Testis (tissue), 2 donors: ENCODE measurements at regions not wholly inside any gene's neighbourhood (a gene's known extent, or its start where the extent isn't known, plus 50 kb on each side); places are given as distances from the start of the nearest gene placed in this dataset.

ENCODE experiments used
- DNase-seq: peaks from one replicate; pipeline ENCODE4 v3.0.0-alpha.2; 2019
- H3K27ac ChIP-seq, 2 donors: fragments of 200-600 bp; sonication (generic); one replicate each; pipeline ENCODE4 v1.5.1; 2019
- H3K27me3 ChIP-seq: fragments of 200-600 bp; sonication (generic); one replicate; pipeline ENCODE4 v1.5.1; 2019
- H3K36me3 ChIP-seq: fragments of 200-600 bp; sonication (generic); one replicate; pipeline ENCODE4 v1.5.1; 2017; ENCODE audit warnings: low read depth; ENCODE audit errors: missing control alignments
- H3K4me1 ChIP-seq: fragments of 200-600 bp; sonication (generic); one replicate; pipeline ENCODE4 v1.5.1; 2019
- H3K4me3 ChIP-seq, 2 donors: fragments of 200-600 bp; sonication (generic); one replicate each; pipeline ENCODE4 v1.5.1; 2017 to 2019
- H3K9me3 ChIP-seq: fragments of 200-600 bp; sonication (generic); one replicate; pipeline ENCODE4 v1.5.1; 2017
- POLR2A ChIP-seq: fragments of 450-650 bp; IDR thresholded peaks from one replicate; pipeline ENCODE4 v1.6.1; 2017; ENCODE audit warnings: antibody characterized with exemption, mild to moderate bottlenecking, moderate library complexity
- WGBS, 2 donors: methylation state at CpG; one replicate each; pipeline ENCODE4 v1.1.5; 2018; 5-methylcytosine and 5-hydroxymethylcytosine counted together
- intact Hi-C: fragments of 100-400 bp; cut with DNase I; formaldehyde crosslinking; loops from one replicate; pipeline ENCODE4 v1.15.1; 2023; ENCODE audit warnings: low total_unique reads
- TF ChIP-seq, protein P1 (sequence below), 3 experiments: fragments of 450-650 bp in 2 of 3; fragments of 200-600 bp in 1 of 3; sonication (generic) in 1 of 3; IDR thresholded peaks; one replicate each; pipeline ENCODE4 v1.5.1; 2016 to 2019; ENCODE audit warnings: antibody characterized with exemption in 3 of 3, mild to moderate bottlenecking in 2 of 3, moderate library complexity in 1 of 3

DNA sequence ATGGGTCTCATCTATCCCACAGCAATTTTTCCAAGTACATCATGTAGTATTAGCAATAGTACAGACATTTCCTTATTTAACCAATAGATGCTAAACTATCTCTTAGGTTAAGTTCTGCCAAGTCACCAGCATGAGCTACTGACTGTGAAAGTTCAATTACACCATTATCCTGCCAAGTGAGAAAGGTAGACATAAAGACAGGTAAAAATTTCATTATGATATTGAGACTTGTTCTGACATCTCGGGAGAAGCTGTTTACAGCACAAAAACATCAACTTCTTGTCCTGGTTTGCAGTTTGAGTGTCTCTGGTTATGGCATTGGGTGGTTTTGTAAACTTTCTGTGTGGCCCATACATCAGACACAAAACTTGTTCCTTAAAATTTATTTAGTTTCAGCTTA lies 622.4 kb upstream of the PCDH10 start:
- Histone ChIP-seq H3K36me3 (no peaks in the 10 kb centered on the region), H3K9me3 (no peaks in the 10 kb centered on the region), H3K4me1 (no peaks in the 10 kb centered on the region), H3K27me3 (no peaks in the 10 kb centered on the region), H3K4me3 (no peak overlapping the region), H3K27ac (no peak overlapping the region)
- TF ChIP-seq POLR2A = no peak
- TF ChIP-seq, protein P1, sequence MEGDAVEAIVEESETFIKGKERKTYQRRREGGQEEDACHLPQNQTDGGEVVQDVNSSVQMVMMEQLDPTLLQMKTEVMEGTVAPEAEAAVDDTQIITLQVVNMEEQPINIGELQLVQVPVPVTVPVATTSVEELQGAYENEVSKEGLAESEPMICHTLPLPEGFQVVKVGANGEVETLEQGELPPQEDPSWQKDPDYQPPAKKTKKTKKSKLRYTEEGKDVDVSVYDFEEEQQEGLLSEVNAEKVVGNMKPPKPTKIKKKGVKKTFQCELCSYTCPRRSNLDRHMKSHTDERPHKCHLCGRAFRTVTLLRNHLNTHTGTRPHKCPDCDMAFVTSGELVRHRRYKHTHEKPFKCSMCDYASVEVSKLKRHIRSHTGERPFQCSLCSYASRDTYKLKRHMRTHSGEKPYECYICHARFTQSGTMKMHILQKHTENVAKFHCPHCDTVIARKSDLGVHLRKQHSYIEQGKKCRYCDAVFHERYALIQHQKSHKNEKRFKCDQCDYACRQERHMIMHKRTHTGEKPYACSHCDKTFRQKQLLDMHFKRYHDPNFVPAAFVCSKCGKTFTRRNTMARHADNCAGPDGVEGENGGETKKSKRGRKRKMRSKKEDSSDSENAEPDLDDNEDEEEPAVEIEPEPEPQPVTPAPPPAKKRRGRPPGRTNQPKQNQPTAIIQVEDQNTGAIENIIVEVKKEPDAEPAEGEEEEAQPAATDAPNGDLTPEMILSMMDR (IDR thresholded peaks at IDR 0.05) = no peak
- intact Hi-C loops = no loop called here
- DNase-seq = no peak
- WGBS, 2 donors = 91 to 95% methylated on average over 1 of the region's 1 CpG

DNA sequence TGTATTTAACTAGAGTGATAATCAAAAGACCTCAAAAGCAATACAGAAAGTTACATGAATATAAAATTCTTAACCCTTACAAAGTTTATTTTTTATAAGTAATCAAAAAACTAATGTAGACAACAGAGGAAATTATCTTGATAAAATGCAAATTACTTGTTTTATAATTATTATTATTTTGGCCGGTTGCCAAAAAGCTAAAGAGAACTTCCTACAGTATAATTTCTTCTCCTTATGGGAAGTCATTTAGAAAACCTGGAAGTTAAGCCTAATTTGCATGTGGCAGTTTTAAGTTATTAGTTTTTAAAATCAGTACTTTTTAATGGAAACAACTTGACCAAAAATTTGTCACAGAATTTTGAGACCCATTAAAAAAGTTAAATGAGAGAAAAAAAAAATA lies 621.3 kb upstream of the PCDH10 start:
- TF ChIP-seq POLR2A = no peak
- TF ChIP-seq, protein P1 (IDR thresholded peaks at IDR 0.05) = no peak
- Histone ChIP-seq H3K9me3 (no peaks in the 10 kb centered on the region), H3K4me3 (no peak overlapping the region), H3K27ac (no peak overlapping the region), H3K36me3 (no peaks in the 10 kb centered on the region), H3K27me3 (no peaks in the 10 kb centered on the region), H3K4me1 (no peaks in the 10 kb centered on the region)
- no peak for DNase-seq
- intact Hi-C loops = no loop called here
- 70 to 86% methylated on average over 1 of the region's 1 CpG for WGBS, 2 donors

DNA sequence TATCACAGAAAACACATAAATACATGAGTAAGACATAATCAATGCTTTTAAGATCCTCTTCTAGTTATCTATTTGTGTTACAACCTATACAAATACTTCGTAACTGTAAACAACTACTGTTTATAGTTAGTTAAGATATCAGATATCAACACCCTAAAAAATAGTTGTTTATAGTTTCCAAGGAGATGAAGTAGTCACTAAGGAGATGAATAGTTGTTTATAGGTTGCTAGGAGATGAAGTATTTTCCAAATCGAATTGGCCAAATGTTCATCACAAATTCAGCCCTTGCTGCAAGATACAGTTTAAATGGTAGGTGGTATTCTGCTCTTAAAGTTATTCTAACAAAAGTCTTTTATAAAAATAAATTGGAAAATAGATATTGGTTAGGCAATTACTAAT lies 618.2 kb upstream of the PCDH10 start:
- no peak for TF ChIP-seq POLR2A
- TF ChIP-seq, protein P1 (IDR thresholded peaks at IDR 0.05) = no peak
- WGBS, 2 donors = 49 to 75% methylated on average over 2 of the region's 2 CpGs
- no peaks in the 10 kb centered on the region for H3K9me3 ChIP-seq
- no peak overlapping the region for H3K27ac ChIP-seq
- intact Hi-C loops = no loop called here
- H3K36me3 ChIP-seq = no peaks in the 10 kb centered on the region
- DNase-seq = no peak
- H3K4me1 ChIP-seq = no peaks in the 10 kb centered on the region
- no peaks in the 10 kb centered on the region for H3K27me3 ChIP-seq
- no peak overlapping the region for H3K4me3 ChIP-seq

DNA sequence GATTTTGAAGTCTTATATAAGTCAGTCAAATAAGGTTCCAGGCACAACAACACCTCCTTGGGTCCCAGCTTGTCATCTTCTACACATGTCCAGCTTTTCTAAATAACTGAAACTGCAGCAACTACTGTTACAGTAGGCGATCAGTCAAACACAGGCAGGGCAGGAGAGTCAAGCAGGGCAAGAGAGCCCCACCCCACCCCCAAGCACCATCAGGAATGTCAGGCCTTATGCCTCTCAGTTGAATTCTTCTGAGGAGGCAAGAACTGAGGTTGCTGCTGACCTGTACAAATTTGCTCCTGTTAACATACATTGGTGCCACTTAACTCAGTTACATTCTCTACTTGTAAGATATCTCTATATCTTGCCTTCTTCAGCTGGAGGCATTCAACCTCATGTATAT lies 608.8 kb upstream of the PCDH10 start:
- intact Hi-C loops = no loop called here
- Histone ChIP-seq H3K27me3 (no peaks in the 10 kb centered on the region), H3K9me3 (no peaks in the 10 kb centered on the region), H3K4me1 (no peaks in the 10 kb centered on the region), H3K4me3 (no peak overlapping the region), H3K36me3 (no peaks in the 10 kb centered on the region), H3K27ac (no peak overlapping the region)
- TF ChIP-seq POLR2A = no peak
- TF ChIP-seq, protein P1 (IDR thresholded peaks at IDR 0.05) = no peak
- no peak for DNase-seq
- WGBS, 2 donors = 82 to 100% methylated on average over 1 of the region's 1 CpG

DNA sequence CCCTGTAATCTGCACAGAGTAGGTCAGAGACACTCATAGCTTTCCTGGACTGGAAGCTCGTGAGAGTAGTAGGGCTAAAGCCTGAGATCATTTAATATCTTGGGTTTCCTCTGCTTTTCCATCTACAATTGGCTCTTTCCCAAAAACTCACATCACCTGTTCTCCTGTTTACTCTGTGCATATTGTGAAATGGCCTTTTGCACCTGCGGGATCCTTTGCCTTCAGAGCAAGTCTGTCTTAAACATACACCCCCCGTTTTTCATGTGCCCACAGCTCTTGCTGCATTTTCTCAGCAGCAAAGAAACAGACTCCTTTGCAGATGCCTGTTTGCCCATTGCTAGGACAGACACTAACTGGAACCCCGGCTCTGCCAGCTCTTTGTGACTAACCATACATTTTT lies 608.3 kb upstream of the PCDH10 start:
- Histone ChIP-seq H3K27me3 (no peaks in the 10 kb centered on the region), H3K9me3 (no peaks in the 10 kb centered on the region), H3K27ac (no peak overlapping the region), H3K4me3 (no peak overlapping the region), H3K4me1 (no peaks in the 10 kb centered on the region), H3K36me3 (no peaks in the 10 kb centered on the region)
- TF ChIP-seq POLR2A = no peak
- TF ChIP-seq, protein P1 (IDR thresholded peaks at IDR 0.05) = no peak
- 80 to 89% methylated on average over 4 of the region's 4 CpGs for WGBS, 2 donors
- intact Hi-C loops = no loop called here
- no peak for DNase-seq
